H1 (cell line): ENCODE measurements at regions not wholly inside any gene's neighbourhood (a gene's known extent, or its start where the extent isn't known, plus 50 kb on each side); places are given as distances from the start of the nearest gene placed in this dataset.

Source experiments
- BACH1 ChIP-seq: IDR thresholded peaks from 2 replicates; pipeline ENCODE4 v1.6.1; 2012; ENCODE audit warnings: low read length, improper control_type of control experiment
- SP1 ChIP-seq: IDR thresholded peaks from 2 replicates; pipeline ENCODE4 v1.6.1; 2011; ENCODE audit warnings: low read depth, low read length
- TF ChIP-seq, protein P1 (sequence below): fragments of 300-600 bp; sonication (generic); IDR thresholded peaks from 2 replicates; pipeline ENCODE4 v1.7.1; 2012; ENCODE audit warnings: low read length, moderate library complexity, mild to moderate bottlenecking, inconsistent platforms; ENCODE audit not compliant: insufficient replicate concordance
- TF ChIP-seq, protein P2 (sequence below): IDR thresholded peaks from 2 replicates; pipeline ENCODE4 v1.6.1; 2012; ENCODE audit warnings: inconsistent platforms

DNA sequence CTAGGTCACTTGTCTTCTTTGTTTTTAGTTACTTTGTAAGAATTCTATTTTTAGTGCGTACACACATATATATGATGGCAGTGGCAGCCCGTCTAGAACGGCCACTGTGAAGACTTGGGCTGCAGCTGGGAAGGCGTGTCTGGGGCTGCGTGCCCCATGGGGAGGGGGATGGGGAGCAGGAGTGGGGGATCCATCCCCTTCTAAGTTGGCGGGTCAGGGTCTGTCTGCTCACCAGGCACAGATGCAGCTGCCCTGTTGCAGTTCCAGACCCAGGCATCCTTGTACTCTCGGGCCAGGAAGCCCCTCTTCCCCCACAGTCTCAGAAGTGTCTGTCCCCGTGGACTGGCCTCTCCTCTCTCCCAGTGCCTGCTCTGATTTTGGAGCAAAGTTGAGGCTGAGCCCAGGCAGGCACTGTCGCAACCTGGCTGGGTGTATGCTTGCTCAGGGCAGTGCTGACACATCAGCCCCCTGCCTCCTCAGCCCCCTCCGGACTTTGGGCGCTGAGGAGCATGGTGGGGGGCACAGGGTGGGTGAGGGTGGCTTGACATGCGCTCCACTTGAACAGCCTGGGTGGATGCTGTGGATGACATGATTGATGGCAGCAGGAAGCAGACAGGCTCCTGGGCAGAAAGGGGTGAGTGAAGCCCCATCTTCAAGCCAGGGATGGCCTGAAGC, 271.2 kb upstream of the NAV3 start (continued):
- TF ChIP-seq, protein P1, sequence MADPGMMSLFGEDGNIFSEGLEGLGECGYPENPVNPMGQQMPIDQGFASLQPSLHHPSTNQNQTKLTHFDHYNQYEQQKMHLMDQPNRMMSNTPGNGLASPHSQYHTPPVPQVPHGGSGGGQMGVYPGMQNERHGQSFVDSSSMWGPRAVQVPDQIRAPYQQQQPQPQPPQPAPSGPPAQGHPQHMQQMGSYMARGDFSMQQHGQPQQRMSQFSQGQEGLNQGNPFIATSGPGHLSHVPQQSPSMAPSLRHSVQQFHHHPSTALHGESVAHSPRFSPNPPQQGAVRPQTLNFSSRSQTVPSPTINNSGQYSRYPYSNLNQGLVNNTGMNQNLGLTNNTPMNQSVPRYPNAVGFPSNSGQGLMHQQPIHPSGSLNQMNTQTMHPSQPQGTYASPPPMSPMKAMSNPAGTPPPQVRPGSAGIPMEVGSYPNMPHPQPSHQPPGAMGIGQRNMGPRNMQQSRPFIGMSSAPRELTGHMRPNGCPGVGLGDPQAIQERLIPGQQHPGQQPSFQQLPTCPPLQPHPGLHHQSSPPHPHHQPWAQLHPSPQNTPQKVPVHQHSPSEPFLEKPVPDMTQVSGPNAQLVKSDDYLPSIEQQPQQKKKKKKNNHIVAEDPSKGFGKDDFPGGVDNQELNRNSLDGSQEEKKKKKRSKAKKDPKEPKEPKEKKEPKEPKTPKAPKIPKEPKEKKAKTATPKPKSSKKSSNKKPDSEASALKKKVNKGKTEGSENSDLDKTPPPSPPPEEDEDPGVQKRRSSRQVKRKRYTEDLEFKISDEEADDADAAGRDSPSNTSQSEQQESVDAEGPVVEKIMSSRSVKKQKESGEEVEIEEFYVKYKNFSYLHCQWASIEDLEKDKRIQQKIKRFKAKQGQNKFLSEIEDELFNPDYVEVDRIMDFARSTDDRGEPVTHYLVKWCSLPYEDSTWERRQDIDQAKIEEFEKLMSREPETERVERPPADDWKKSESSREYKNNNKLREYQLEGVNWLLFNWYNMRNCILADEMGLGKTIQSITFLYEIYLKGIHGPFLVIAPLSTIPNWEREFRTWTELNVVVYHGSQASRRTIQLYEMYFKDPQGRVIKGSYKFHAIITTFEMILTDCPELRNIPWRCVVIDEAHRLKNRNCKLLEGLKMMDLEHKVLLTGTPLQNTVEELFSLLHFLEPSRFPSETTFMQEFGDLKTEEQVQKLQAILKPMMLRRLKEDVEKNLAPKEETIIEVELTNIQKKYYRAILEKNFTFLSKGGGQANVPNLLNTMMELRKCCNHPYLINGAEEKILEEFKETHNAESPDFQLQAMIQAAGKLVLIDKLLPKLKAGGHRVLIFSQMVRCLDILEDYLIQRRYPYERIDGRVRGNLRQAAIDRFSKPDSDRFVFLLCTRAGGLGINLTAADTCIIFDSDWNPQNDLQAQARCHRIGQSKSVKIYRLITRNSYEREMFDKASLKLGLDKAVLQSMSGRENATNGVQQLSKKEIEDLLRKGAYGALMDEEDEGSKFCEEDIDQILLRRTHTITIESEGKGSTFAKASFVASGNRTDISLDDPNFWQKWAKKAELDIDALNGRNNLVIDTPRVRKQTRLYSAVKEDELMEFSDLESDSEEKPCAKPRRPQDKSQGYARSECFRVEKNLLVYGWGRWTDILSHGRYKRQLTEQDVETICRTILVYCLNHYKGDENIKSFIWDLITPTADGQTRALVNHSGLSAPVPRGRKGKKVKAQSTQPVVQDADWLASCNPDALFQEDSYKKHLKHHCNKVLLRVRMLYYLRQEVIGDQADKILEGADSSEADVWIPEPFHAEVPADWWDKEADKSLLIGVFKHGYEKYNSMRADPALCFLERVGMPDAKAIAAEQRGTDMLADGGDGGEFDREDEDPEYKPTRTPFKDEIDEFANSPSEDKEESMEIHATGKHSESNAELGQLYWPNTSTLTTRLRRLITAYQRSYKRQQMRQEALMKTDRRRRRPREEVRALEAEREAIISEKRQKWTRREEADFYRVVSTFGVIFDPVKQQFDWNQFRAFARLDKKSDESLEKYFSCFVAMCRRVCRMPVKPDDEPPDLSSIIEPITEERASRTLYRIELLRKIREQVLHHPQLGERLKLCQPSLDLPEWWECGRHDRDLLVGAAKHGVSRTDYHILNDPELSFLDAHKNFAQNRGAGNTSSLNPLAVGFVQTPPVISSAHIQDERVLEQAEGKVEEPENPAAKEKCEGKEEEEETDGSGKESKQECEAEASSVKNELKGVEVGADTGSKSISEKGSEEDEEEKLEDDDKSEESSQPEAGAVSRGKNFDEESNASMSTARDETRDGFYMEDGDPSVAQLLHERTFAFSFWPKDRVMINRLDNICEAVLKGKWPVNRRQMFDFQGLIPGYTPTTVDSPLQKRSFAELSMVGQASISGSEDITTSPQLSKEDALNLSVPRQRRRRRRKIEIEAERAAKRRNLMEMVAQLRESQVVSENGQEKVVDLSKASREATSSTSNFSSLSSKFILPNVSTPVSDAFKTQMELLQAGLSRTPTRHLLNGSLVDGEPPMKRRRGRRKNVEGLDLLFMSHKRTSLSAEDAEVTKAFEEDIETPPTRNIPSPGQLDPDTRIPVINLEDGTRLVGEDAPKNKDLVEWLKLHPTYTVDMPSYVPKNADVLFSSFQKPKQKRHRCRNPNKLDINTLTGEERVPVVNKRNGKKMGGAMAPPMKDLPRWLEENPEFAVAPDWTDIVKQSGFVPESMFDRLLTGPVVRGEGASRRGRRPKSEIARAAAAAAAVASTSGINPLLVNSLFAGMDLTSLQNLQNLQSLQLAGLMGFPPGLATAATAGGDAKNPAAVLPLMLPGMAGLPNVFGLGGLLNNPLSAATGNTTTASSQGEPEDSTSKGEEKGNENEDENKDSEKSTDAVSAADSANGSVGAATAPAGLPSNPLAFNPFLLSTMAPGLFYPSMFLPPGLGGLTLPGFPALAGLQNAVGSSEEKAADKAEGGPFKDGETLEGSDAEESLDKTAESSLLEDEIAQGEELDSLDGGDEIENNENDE = no peak
- TF ChIP-seq SP1 (no peak), BACH1 (no peak)
- TF ChIP-seq, protein P2, sequence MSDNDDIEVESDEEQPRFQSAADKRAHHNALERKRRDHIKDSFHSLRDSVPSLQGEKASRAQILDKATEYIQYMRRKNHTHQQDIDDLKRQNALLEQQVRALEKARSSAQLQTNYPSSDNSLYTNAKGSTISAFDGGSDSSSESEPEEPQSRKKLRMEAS = no peak
